ENCODE measurements at regions not wholly inside any gene's neighbourhood (a gene's known extent, or its start where the extent isn't known, plus 50 kb on each side); places are given as distances from the start of the nearest gene placed in this dataset.
A peak's percentile ranks its signal among the peaks of the same experiment; 100 is the strongest.

DNA sequence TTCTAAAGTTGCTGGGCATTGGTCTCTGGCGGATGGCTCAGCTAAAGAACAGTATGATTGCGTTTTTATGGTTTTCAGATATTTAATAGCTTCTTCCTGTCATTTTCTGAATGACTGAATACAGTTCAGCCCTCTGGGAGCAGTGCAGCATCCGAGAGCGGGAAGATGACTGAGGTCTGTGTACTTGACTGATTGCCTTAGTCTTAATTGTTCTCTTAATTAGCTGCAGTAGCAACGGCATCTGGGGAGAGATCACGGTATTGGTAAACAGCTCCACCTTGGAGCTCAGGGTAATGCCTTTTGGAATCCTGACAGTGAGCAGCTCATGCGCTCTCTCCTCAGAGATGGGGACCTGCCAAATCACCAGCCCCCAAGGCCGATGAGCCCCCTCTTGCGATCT is 481.4 kb upstream of the SPRED2 start:
- Histone ChIP-seq H2BK20ac (ENCODE audit: low read length) (no peak overlapping the region), H2BK12ac (ENCODE audit: low read depth, low read length) (no peak overlapping the region), H3K4me2 (ENCODE audit: insufficient read depth in 1 of 2, low read depth in 2 of 2, low read length in 2 of 2) (no peak overlapping the region), H3K4me1 (replicated peaks in 1 of 4; ENCODE audit: control insufficient read depth in 3 of 4, insufficient read depth in 4 of 4, low read length in 3 of 4) (peaks cover 0 to 2% (median 0%) of the 10 kb centered on the region in 4 experiments; a peak in 1 of 7 replicates), H2AFZ (ENCODE audit: low read length) (peak overlapping the region; percentile 35; the same call in 1 of the 2 replicates), H3K4me3 (ENCODE audit: extremely low read depth in 1 of 4, insufficient read depth in 2 of 4, low read depth in 3 of 4, low read length in 4 of 4) (no peak overlapping the region), H3K18ac (ENCODE audit: extremely low read depth, low read length) (no peak overlapping the region), H3K9me3 (ENCODE audit: insufficient read depth in 2 of 2, low read depth in 1 of 2, low read length in 1 of 2) (no peaks in the 10 kb centered on the region), H3K36me3 (ENCODE audit: control insufficient read depth in 2 of 4, insufficient read depth in 4 of 4, low read length in 3 of 4) (no peaks in the 10 kb centered on the region), H2AK5ac (ENCODE audit: low read depth, low read length) (no peak overlapping the region), H3K4ac (replicated peaks; ENCODE audit: insufficient read length, low read depth, low read length) (no peak overlapping the region), H4K20me1 (replicated peaks in 1 of 2; ENCODE audit: control insufficient read depth in 1 of 2, insufficient read depth in 2 of 2, low read length in 2 of 2) (no peaks in the 10 kb centered on the region), H2BK5ac (ENCODE audit: low read depth, low read length) (no peak overlapping the region), H4K91ac (replicated peaks; ENCODE audit: insufficient read length, low read length) (no peak overlapping the region), H4K8ac (ENCODE audit: extremely low read depth, insufficient read depth, low read length) (no peak overlapping the region), H3K79me2 (ENCODE audit: control insufficient read depth in 1 of 2, insufficient read depth in 2 of 2, low read length in 2 of 2) (no peaks in the 10 kb centered on the region), H3K23me2 (ENCODE audit: low read depth, low read length) (no peaks in the 10 kb centered on the region), H3K27me3 (replicated peaks in 1 of 4; ENCODE audit: control insufficient read depth in 3 of 4, extremely low read depth in 1 of 4, insufficient read depth in 3 of 4, low read length in 3 of 4) (no peaks in the 10 kb centered on the region), H3K27ac (ENCODE audit: low read depth, low read length) (no peak overlapping the region), H3K9ac (replicated peaks in 1 of 4; ENCODE audit: extremely low read depth in 1 of 4, low read depth in 3 of 4, low read length in 3 of 4) (no peak overlapping the region), H4K5ac (ENCODE audit: insufficient read length, low read depth, low read length) (no peak overlapping the region), H3K56ac (replicated peaks; ENCODE audit: insufficient read length, low read depth, low read length) (no peak overlapping the region), H3K23ac (ENCODE audit: insufficient read length) (no peak overlapping the region), H3K14ac (ENCODE audit: insufficient read length) (no peak overlapping the region), H2BK15ac (ENCODE audit: low read length) (no peak overlapping the region), H2BK120ac (replicated peaks; ENCODE audit: low read depth, low read length) (no peak overlapping the region), H3K79me1 (ENCODE audit: low read depth, low read length) (no peaks in the 10 kb centered on the region)
- ChIA-PET POLR2A (ENCODE audit: partially characterized antibody) (no interaction called here), CTCF (ENCODE audit: partially characterized antibody) (interaction anchor here (0.9 to 2.4 kb wide), 6 partner anchors 10 to 515 kb away, joined by 3 to 10 read pairs (median 4); no protein-coding TSS in a partner anchor)
- no peak for FAIRE-seq
- WGBS, 2 experiments (ENCODE audit: extremely low coverage in 1 of 2, insufficient coverage in 1 of 2, insufficient read length in 1 of 2, insufficient replicate concordance in 2 of 2, low coverage in 1 of 2, low lambda C conversion rate in 2 of 2, missing lambda C conversion rate in 1 of 2), result 81% methylated on average over 9 of the region's 9 CpGs; no CpG with 5 or more reads in 1 of the 2 experiments
- TF ChIP-seq POLR2AphosphoS5 (IDR thresholded peaks at IDR 0.05; ENCODE audit: low read depth, low read length) (no peak), HDAC6 (IDR thresholded peaks at IDR 0.05; ENCODE audit: low read depth, low read length) (no peak), POU5F1 (IDR thresholded peaks at IDR 0.05; ENCODE audit: low read depth, low read length) (no peak), CHD1 (IDR thresholded peaks at IDR 0.05; ENCODE audit: low read depth, low read length) (no peak), SIN3A (conservative IDR thresholded peaks at IDR 0.05 in 1 of 2, IDR thresholded peaks at IDR 0.05 in 1 of 2; ENCODE audit: low read depth in 1 of 2, low read length in 2 of 2) (no peak), SRF (IDR thresholded peaks at IDR 0.05; ENCODE audit: low read depth, low read length) (no peak), BRCA1 (IDR thresholded peaks at IDR 0.05; ENCODE audit: low read depth, low read length) (no peak)
- DNase-seq (ENCODE audit: low read depth in 1 of 2, low spot score in 2 of 2), result no peak
